GM18909 (cell line): ENCODE measurements at regions not wholly inside any gene's neighbourhood (a gene's known extent, or its start where the extent isn't known, plus 50 kb on each side); places are given as distances from the start of the nearest gene placed in this dataset.
"Not testable (repeated sequence)": the region's sequence is repeated elsewhere in the genome, so short reads cannot be mapped to it uniquely, and the experiment has no call there.

Experiments
- ATAC-seq: cut with Tn5 transposase; IDR thresholded peaks from one replicate; pipeline ENCODE4 v1.9.1; 2021; ENCODE audit warnings: mild to moderate bottlenecking; ENCODE audit not compliant: unreplicated experiment, poor library complexity

DNA sequence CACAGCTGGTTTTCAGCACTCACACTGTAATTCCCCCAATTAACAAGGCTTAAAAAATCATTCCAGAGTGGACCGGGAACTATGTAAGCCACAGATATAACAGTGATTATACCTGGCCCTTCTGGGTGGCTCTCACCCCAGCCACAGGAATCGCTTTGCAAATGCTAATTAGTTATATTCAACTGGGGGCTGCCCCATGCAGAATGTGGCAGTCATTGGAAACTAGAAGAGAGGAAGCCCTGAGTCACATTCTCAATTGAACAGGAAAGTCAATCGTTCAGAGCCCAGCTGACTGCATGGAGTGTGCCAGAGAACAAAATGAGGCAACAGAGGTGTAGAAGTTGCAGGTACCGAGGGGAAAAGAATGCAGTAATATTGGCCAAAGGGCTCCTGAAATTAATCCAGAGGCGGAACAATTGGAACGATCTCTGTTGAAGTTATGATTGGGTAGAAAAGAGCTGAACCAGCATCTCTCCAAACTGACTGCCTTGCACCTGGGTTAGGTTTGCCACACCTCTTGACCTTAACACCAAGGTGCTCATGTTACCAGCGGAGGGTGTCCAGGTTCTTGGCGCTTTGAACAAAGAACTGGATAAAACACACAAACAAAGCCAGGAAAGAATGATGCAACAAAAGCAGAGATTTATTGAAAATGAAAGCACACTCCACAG lies 909.7 kb upstream of the AUTS2 start:
- no peak for ATAC-seq

DNA sequence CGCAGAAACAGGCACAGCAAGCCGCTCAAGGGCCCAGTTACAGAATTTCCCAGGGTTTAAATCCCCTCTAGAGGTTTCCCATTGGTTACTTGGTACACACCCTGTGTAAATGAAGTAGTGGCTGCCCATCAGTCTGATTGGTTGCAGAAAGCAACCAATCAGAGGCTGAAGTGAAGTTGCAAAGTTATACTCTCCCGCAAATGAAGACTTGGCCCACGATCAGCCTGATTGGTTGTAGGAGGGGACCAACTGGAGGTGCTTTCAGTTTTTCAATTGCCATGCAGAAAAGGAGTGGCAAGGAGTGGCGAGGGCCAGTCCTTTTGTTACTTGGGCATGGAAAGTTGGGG lies 909.2 kb upstream of the AUTS2 start:
- ATAC-seq, result no peak

DNA sequence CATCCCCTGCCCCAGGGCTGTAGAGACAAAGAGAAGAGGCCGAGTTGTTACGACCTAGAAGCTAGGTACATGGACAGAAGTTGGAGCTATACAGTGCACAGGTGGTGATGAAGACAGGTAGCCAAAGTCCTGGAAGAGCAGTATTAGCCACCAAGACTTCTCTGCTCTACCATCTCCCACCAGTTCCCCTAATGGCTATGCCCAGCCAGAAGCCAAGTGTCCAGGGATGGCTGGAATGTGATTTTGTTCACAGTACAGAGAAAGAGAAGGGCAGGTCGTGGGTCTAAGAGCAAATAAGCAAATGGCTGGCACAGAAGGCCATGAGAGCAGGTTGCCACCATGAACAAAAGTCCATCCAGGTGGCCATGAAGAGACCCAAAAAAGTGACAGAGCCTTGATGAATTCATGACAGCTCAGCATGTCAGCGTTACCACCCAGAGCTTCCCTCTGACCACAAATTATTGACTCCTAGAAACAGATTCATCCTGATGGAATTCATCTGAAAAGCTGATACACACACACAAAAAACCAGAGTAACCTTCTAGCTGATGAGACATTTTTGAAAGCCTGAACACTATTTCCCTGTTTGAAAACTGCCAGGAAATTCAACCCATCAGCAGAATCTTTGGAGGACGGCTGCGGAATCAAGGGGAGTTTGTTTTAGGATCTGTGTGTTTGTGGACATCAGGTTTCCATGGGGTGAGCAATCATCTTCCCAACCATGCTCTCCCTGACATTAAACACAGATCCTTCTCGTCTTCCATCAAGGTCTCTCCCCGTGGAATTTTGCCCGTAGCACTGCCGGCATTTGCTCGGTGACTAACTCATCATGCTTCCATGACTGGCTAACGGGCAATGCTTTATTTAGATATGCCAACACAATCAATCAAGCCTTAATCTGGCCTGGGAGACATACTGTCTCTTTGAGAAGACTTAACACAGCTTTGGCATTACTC lies 906.7 kb upstream of the AUTS2 start:
- ATAC-seq, result no peak

DNA sequence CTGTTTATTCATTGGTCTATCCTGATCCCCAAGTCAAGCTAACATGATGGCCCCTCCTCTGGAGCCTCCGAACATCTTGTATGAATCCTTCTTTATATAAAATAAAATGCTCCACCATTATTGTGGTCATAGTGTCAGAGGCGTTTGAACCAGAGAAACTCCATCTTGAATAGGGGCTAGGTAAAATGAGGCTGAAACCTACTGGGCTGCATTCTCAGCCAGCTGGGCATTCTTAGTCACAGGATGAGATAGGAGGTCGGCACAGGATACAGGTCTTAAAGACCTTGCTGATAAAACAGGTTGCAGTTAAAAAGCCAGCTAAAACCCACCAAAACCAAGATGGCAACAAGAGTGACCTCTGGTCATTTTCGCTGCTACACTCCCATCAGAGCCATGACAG lies 905.8 kb upstream of the AUTS2 start:
- ATAC-seq, result no peak

GRCh38 chr7:68694656-68695055 lies 903.6 kb upstream of the AUTS2 start:
- ATAC-seq, result no peak

- no peak for ATAC-seq
These were observed 900.4 kb upstream of the AUTS2 start for GRCh38 chr7:68697796-68698280.

- no peak for ATAC-seq
These were observed 899.1 kb upstream of the AUTS2 start for GRCh38 chr7:68699090-68699711.

GRCh38 chr7:68700414-68700813 lies 897.9 kb upstream of the AUTS2 start:
- no peak for ATAC-seq

GRCh38 chr7:68706291-68706690 lies 892.0 kb upstream of the AUTS2 start:
- no peak for ATAC-seq

GRCh38 chr7:68707159-68707558 lies 891.1 kb upstream of the AUTS2 start:
- no peak for ATAC-seq

GRCh38 chr7:68707958-68708357 lies 890.3 kb upstream of the AUTS2 start:
- ATAC-seq, result no peak

- ATAC-seq, result no peak
These were observed 885.2 kb upstream of the AUTS2 start for GRCh38 chr7:68712956-68713495.

GRCh38 chr7:68714135-68714534 lies 884.1 kb upstream of the AUTS2 start:
- not testable (repeated sequence) for ATAC-seq

- ATAC-seq, result no peak
These were observed 882.4 kb upstream of the AUTS2 start for GRCh38 chr7:68715907-68716306.

DNA sequence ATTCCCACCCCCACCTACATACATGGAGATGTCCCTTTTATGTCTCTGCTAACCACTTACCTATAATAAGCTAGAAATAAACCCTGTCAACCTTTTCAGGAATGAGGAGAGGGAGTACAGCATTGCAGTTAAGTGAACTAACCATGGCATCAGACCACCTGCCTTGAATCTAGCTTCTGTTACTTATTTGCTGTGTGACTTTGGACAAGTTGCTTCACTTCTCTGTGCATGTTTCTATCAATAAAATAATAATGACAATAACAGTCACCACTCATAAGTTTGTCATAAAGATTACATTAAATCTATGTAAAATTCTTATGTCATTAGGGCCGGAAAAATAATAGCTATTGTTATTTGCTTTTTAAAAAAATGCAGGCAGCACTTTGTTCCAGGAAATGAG lies 881.1 kb upstream of the AUTS2 start:
- ATAC-seq, result no peak

- ATAC-seq, result no peak
These were observed 880.2 kb upstream of the AUTS2 start for GRCh38 chr7:68718097-68718551.

DNA sequence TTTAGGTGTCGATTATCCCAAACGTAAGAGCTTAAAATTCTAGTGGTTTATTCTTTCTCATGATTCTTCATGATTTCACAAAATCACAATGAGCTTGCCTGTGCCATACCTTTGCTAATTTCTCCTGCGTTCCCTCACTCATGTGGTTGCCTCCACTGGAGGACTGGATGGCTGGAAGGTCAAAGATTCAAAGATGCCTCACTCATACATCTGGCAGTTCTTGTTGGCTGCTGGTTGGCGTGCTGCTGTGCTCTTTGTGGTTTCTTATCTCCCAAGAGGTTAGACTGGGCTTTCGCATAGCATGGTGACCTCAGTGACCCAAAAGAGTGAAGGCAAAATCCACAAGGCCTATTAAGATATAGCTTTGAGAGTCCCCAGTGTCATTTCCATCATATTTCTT lies 877.6 kb upstream of the AUTS2 start:
- ATAC-seq, result no peak

DNA sequence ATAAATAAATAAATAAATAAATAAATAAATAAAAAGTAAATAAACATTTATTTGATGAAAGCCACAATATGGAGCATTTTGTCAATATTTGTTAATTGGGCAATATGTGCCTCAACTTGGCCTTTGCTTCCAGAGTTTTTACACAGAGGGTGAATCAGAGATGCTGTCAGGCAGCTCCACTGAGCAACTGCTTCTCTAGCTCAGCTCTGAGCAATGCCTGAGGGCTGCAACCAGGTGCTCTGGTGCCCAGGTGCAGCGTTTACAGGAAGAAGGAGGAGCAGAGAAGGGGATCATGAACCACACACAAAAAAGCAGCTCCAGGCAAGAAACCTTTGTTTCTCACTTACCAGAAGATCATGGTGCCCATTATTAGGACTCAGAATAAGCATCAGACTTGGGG lies 876.2 kb upstream of the AUTS2 start:
- no peak for ATAC-seq

DNA sequence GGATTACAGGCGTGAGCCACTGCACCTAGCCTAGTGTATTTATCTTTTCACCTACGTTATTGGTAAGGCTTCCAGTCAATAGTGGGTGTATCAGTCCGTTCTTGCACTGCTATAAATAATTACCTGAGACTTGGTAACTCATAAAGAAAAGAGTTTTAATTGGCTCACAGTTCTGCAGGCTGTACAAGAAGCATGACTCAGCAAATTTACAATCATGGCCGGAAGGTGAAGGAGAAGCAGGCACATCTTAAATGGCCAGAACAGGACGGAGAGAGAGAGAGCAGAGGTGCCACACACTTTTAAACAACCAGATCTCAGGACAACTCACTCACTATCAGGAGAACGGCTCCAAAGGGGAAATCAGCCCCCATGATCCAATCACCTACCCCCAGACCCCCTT lies 873.3 kb upstream of the AUTS2 start:
- no peak for ATAC-seq

- ATAC-seq, result no peak
These were observed 872.2 kb upstream of the AUTS2 start for GRCh38 chr7:68725843-68726785.
